Right atrium auricular region (tissue), 2 donors: ENCODE measurements at regions not wholly inside any gene's neighbourhood (a gene's known extent, or its start where the extent isn't known, plus 50 kb on each side); places are given as distances from the start of the nearest gene placed in this dataset.

Source experiments
- DNase-seq: peaks from one replicate; pipeline ENCODE4 v3.0.0-alpha.2; 2019; ENCODE audit warnings: low spot score
- H3K27ac ChIP-seq, 2 donors: fragments of 200-600 bp; sonication (generic); 1 replicate in 1 of 2; 2 replicates in 1 of 2; pipeline ENCODE4 v1.5.1; 2016 to 2019
- H3K27me3 ChIP-seq, 2 donors: fragments of 200-600 bp; sonication (generic); one replicate each; pipeline versions ENCODE4 v1.5.1 to v1.6.0; 2017 to 2019
- H3K36me3 ChIP-seq: fragments of 200-600 bp; sonication (generic); one replicate; pipeline ENCODE4 v1.5.1; 2016
- H3K4me1 ChIP-seq, 2 donors: fragments of 200-600 bp; sonication (generic); one replicate each; pipeline versions ENCODE4 v1.5.1 to v1.6.0; 2017 to 2019
- H3K4me3 ChIP-seq, 2 donors: fragments of 200-600 bp; sonication (generic); 1 replicate in 1 of 2; 2 replicates in 1 of 2; pipeline ENCODE4 v1.5.1; 2017 to 2019; ENCODE audit warnings: mild to moderate bottlenecking in 1 of 2, moderate library complexity in 1 of 2
- H3K9me3 ChIP-seq, 2 donors: fragments of 200-600 bp; sonication (generic); one replicate each; pipeline ENCODE4 v1.5.1; 2019
- CTCF ChIP-seq, 2 donors: fragments of 200-600 bp; sonication (generic); IDR thresholded peaks; one replicate each; pipeline ENCODE4 v1.5.1; 2019; ENCODE audit warnings: antibody characterized with exemption in 2 of 2

DNA sequence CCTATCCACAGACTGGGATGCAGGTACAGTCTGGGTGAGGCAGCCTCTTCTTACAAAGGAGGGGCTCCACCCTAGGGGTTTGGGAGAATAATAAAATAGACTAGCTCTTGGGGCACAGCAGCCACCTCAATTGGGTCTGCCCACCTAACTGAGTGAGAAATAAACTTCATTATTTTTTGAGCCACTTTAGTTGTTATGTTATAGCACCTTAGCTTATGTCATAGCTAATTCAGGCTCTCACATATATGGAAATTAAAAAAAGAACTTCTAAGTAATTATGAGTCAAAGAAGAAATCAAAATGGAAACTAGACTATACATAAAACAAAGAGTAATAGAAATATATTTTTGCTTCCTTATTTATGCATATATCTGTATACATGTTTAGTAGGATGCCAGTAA lies 318.5 kb upstream of the B3GALT2 start:
- H3K9me3 ChIP-seq = no peaks in the 10 kb centered on the region
- TF ChIP-seq CTCF (IDR thresholded peaks at IDR 0.05) = no peak
- no peak overlapping the region for H3K27ac ChIP-seq
- no peaks in the 10 kb centered on the region for H3K4me1 ChIP-seq
- no peaks in the 10 kb centered on the region for H3K36me3 ChIP-seq
- no peak for DNase-seq
- H3K27me3 ChIP-seq = no peaks in the 10 kb centered on the region
- no peak overlapping the region for H3K4me3 ChIP-seq

DNA sequence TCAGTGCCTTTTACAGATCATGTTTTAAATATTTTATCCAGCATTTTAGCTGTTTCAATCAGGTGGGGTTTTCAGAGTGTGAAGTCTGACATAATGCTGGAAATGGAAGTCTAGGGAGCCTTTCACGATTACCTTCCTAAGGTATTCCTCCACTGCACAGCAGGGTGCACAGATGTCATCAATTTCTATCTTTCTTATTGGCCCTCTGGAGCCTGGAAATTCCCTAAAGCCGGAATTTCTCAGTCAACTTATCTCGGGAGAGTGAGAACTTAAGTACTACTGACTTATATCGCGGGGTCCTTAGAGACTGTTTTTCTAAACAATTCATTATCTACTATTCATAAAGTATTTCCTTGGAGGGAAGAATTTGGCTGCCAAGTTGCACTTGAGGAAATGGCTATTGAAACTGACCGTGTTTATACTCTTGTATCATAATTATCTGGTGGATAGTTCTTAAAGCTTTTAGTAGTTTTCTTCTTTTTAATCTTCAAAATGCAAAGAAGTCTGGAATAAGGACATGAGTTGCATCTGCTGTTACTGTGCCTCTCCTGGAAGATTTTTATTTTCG lies 311.8 kb upstream of the B3GALT2 start:
- Histone ChIP-seq H3K9me3 (no peaks in the 10 kb centered on the region), H3K36me3 (no peaks in the 10 kb centered on the region), H3K27me3 (no peaks in the 10 kb centered on the region), H3K4me3 (no peak overlapping the region), H3K4me1 (no peaks in the 10 kb centered on the region), H3K27ac (no peak overlapping the region)
- TF ChIP-seq CTCF (IDR thresholded peaks at IDR 0.05) = no peak
- no peak for DNase-seq

GRCh38 chr1:193494368-193494767 lies 308.0 kb upstream of the B3GALT2 start:
- DNase-seq = no peak
- H3K27me3 ChIP-seq = no peaks in the 10 kb centered on the region
- TF ChIP-seq CTCF (IDR thresholded peaks at IDR 0.05) = no peak
- no peaks in the 10 kb centered on the region for H3K36me3 ChIP-seq
- H3K27ac ChIP-seq = no peak overlapping the region
- no peak overlapping the region for H3K4me3 ChIP-seq
- H3K9me3 ChIP-seq = peaks cover 0 to 14% of the 10 kb centered on the region in 2 donors
- H3K4me1 ChIP-seq = no peaks in the 10 kb centered on the region

- peaks cover 0 to 14% of the 10 kb centered on the region in 2 donors for H3K9me3 ChIP-seq
- no peak for DNase-seq
- H3K4me1 ChIP-seq = no peaks in the 10 kb centered on the region
- H3K27me3 ChIP-seq = no peaks in the 10 kb centered on the region
- no peak for TF ChIP-seq CTCF (IDR thresholded peaks at IDR 0.05)
- H3K4me3 ChIP-seq = no peak overlapping the region
- H3K36me3 ChIP-seq = no peaks in the 10 kb centered on the region
- no peak overlapping the region for H3K27ac ChIP-seq
Measured at GRCh38 chr1:193489191-193489590, 302.8 kb upstream of the B3GALT2 start.

DNA sequence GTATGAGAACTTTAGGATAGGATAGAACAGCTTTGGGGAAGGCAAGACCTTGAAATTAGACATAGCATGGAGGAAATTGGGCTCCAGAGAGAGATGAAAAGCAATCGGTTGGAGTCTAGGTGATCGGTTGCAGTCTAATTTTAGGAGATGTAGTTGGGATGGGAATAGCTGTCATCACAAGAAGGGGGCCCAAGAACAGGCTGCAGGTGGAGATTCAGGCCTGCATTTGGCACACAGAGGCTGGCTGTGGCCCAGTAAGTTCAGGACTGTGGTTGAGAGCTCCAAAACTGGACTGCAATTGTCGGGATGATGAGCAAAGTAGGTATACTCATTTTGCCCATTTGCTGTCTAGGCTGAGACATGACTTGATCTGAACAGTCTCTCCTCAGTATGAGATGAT lies 301.3 kb upstream of the B3GALT2 start:
- no peak overlapping the region for H3K27ac ChIP-seq
- no peaks in the 10 kb centered on the region for H3K27me3 ChIP-seq
- no peaks in the 10 kb centered on the region for H3K4me1 ChIP-seq
- no peaks in the 10 kb centered on the region for H3K36me3 ChIP-seq
- peaks cover 0 to 14% of the 10 kb centered on the region in 2 donors for H3K9me3 ChIP-seq
- H3K4me3 ChIP-seq = no peak overlapping the region
- no peak for TF ChIP-seq CTCF (IDR thresholded peaks at IDR 0.05)
- no peak for DNase-seq

DNA sequence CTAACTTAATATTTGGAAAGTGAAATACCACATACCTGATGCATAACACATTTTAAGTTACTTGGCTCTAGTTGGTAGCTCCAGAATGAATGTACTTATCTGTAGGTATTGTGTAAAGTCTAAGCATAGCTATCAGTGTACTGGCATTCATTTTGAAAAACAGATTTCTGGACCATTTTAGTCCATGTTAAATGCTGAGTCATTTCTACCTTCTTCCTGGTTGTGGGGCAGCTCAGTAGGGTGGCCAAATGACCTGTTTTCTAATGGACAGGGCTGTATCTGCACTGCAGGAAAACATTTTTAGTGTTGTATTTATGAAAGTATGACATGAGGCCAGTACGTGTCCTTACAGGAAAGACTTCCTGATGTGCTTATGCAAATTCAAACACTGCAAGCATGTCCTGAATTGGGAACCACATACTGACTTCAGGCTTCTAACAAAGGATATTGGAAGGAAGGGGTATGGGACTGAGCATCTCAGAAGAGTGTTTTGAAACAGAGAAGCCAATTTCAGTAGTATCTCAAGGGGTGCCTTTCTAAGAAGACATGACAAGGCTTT lies 300.3 kb upstream of the B3GALT2 start:
- Histone ChIP-seq H3K27me3 (no peaks in the 10 kb centered on the region), H3K36me3 (no peaks in the 10 kb centered on the region), H3K27ac (no peak overlapping the region), H3K4me3 (no peak overlapping the region), H3K9me3 (peaks cover 0 to 14% of the 10 kb centered on the region in 2 donors), H3K4me1 (no peaks in the 10 kb centered on the region)
- no peak for TF ChIP-seq CTCF (IDR thresholded peaks at IDR 0.05)
- no peak for DNase-seq
